ENCODE measurements at regions not wholly inside any gene's neighbourhood (a gene's known extent, or its start where the extent isn't known, plus 50 kb on each side); places are given as distances from the start of the nearest gene placed in this dataset.

- Histone ChIP-seq H2AFZ (ENCODE audit: low read length, unreplicated experiment) (no peak overlapping the region), H3K36me3 (ENCODE audit: insufficient read depth, low read length) (no peaks in the 10 kb centered on the region), H3K27me3 (ENCODE audit: insufficient read depth, low read length) (no peaks in the 10 kb centered on the region), H3K4me3 (ENCODE audit: low read depth, low read length) (no peak overlapping the region), H3K27ac (ENCODE audit: low read depth, low read length) (no peak overlapping the region), H3K4me1 (ENCODE audit: control insufficient read depth, insufficient read depth, low read length, unreplicated experiment) (peaks cover 3% of the 10 kb centered on the region), H3K79me2 (ENCODE audit: control insufficient read depth, insufficient read depth, low read length, unreplicated experiment) (no peaks in the 10 kb centered on the region)
Observed at GRCh38 chr2:56718413-56718812, 534.6 kb downstream of the CCDC85A start.

- no peaks in the 10 kb centered on the region; the same call in 1 of the 2 replicates for H3K36me3 ChIP-seq (ENCODE audit: insufficient read depth, low read length)
- H3K4me1 ChIP-seq (ENCODE audit: control insufficient read depth, insufficient read depth, low read length, unreplicated experiment), result peaks cover 13% of the 10 kb centered on the region
- H3K79me2 ChIP-seq (ENCODE audit: control insufficient read depth, insufficient read depth, low read length, unreplicated experiment), result no peaks in the 10 kb centered on the region
- no peak overlapping the region for H2AFZ ChIP-seq (ENCODE audit: low read length, unreplicated experiment)
- no peaks in the 10 kb centered on the region for H3K27me3 ChIP-seq (ENCODE audit: insufficient read depth, low read length)
- H3K27ac ChIP-seq (ENCODE audit: low read depth, low read length), result no peak overlapping the region
- no peak overlapping the region for H3K4me3 ChIP-seq (ENCODE audit: low read depth, low read length)
Observed at GRCh38 chr2:56729212-56729611, 545.4 kb downstream of the CCDC85A start.

- Histone ChIP-seq H3K4me3 (ENCODE audit: low read depth, low read length) (no peak overlapping the region), H3K27me3 (ENCODE audit: insufficient read depth, low read length) (no peaks in the 10 kb centered on the region), H3K79me2 (ENCODE audit: control insufficient read depth, insufficient read depth, low read length, unreplicated experiment) (no peaks in the 10 kb centered on the region), H3K27ac (ENCODE audit: low read depth, low read length) (no peak overlapping the region), H3K4me1 (ENCODE audit: control insufficient read depth, insufficient read depth, low read length, unreplicated experiment) (peaks cover 13% of the 10 kb centered on the region), H2AFZ (ENCODE audit: low read length, unreplicated experiment) (no peak overlapping the region), H3K36me3 (ENCODE audit: insufficient read depth, low read length) (no peaks in the 10 kb centered on the region; the same call in 1 of the 2 replicates)
Observed at GRCh38 chr2:56732946-56733345, 549.2 kb downstream of the CCDC85A start.

GRCh38 chr2:56739413-56739812, 555.6 kb downstream of the CCDC85A start:
- Histone ChIP-seq H3K27ac (ENCODE audit: low read depth, low read length) (no peak overlapping the region), H3K36me3 (ENCODE audit: insufficient read depth, low read length) (no peaks in the 10 kb centered on the region), H3K79me2 (ENCODE audit: control insufficient read depth, insufficient read depth, low read length, unreplicated experiment) (no peaks in the 10 kb centered on the region), H3K4me1 (ENCODE audit: control insufficient read depth, insufficient read depth, low read length, unreplicated experiment) (peaks cover 24% of the 10 kb centered on the region), H3K4me3 (ENCODE audit: low read depth, low read length) (no peak overlapping the region), H3K27me3 (ENCODE audit: insufficient read depth, low read length) (no peaks in the 10 kb centered on the region), H2AFZ (ENCODE audit: low read length, unreplicated experiment) (no peak overlapping the region)

- Histone ChIP-seq H3K36me3 (ENCODE audit: insufficient read depth, low read length) (no peaks in the 10 kb centered on the region), H3K27me3 (ENCODE audit: insufficient read depth, low read length) (no peaks in the 10 kb centered on the region), H2AFZ (ENCODE audit: low read length, unreplicated experiment) (peak overlapping the region; percentile 92), H3K27ac (ENCODE audit: low read depth, low read length) (peak overlapping the region; percentile 89), H3K79me2 (ENCODE audit: control insufficient read depth, insufficient read depth, low read length, unreplicated experiment) (no peaks in the 10 kb centered on the region), H3K4me1 (ENCODE audit: control insufficient read depth, insufficient read depth, low read length, unreplicated experiment) (peaks cover 24% of the 10 kb centered on the region), H3K4me3 (ENCODE audit: low read depth, low read length) (peak overlapping the region; percentile 71)
Observed at GRCh38 chr2:56741601-56742102, 557.9 kb downstream of the CCDC85A start.

- Histone ChIP-seq H3K4me3 (ENCODE audit: low read depth, low read length) (no peak overlapping the region), H3K4me1 (ENCODE audit: control insufficient read depth, insufficient read depth, low read length, unreplicated experiment) (peaks cover 24% of the 10 kb centered on the region), H3K79me2 (ENCODE audit: control insufficient read depth, insufficient read depth, low read length, unreplicated experiment) (no peaks in the 10 kb centered on the region), H3K27me3 (ENCODE audit: insufficient read depth, low read length) (no peaks in the 10 kb centered on the region), H3K36me3 (ENCODE audit: insufficient read depth, low read length) (no peaks in the 10 kb centered on the region), H2AFZ (ENCODE audit: low read length, unreplicated experiment) (no peak overlapping the region), H3K27ac (ENCODE audit: low read depth, low read length) (no peak overlapping the region)
Observed at GRCh38 chr2:56743807-56744206, 560.0 kb downstream of the CCDC85A start.

- no peaks in the 10 kb centered on the region for H3K4me1 ChIP-seq (ENCODE audit: control insufficient read depth, insufficient read depth, low read length, unreplicated experiment)
- H3K79me2 ChIP-seq (ENCODE audit: control insufficient read depth, insufficient read depth, low read length, unreplicated experiment), result no peaks in the 10 kb centered on the region
- H3K27me3 ChIP-seq (ENCODE audit: insufficient read depth, low read length), result no peaks in the 10 kb centered on the region
- no peak overlapping the region for H3K4me3 ChIP-seq (ENCODE audit: low read depth, low read length)
- H3K36me3 ChIP-seq (ENCODE audit: insufficient read depth, low read length), result no peaks in the 10 kb centered on the region
- H2AFZ ChIP-seq (ENCODE audit: low read length, unreplicated experiment), result no peak overlapping the region
- H3K27ac ChIP-seq (ENCODE audit: low read depth, low read length), result no peak overlapping the region
Observed at GRCh38 chr2:56749152-56749752, 565.5 kb downstream of the CCDC85A start.

GRCh38 chr2:56753182-56753581, 569.4 kb downstream of the CCDC85A start:
- Histone ChIP-seq H3K27ac (ENCODE audit: low read depth, low read length) (no peak overlapping the region), H3K4me1 (ENCODE audit: control insufficient read depth, insufficient read depth, low read length, unreplicated experiment) (no peaks in the 10 kb centered on the region), H3K27me3 (ENCODE audit: insufficient read depth, low read length) (no peaks in the 10 kb centered on the region), H2AFZ (ENCODE audit: low read length, unreplicated experiment) (no peak overlapping the region), H3K4me3 (ENCODE audit: low read depth, low read length) (no peak overlapping the region), H3K79me2 (ENCODE audit: control insufficient read depth, insufficient read depth, low read length, unreplicated experiment) (no peaks in the 10 kb centered on the region), H3K36me3 (ENCODE audit: insufficient read depth, low read length) (no peaks in the 10 kb centered on the region)

GRCh38 chr2:56754066-56754615, 570.4 kb downstream of the CCDC85A start:
- no peaks in the 10 kb centered on the region for H3K79me2 ChIP-seq (ENCODE audit: control insufficient read depth, insufficient read depth, low read length, unreplicated experiment)
- no peak overlapping the region for H3K27ac ChIP-seq (ENCODE audit: low read depth, low read length)
- H2AFZ ChIP-seq (ENCODE audit: low read length, unreplicated experiment), result no peak overlapping the region
- no peak overlapping the region for H3K4me3 ChIP-seq (ENCODE audit: low read depth, low read length)
- no peaks in the 10 kb centered on the region for H3K36me3 ChIP-seq (ENCODE audit: insufficient read depth, low read length)
- no peaks in the 10 kb centered on the region for H3K27me3 ChIP-seq (ENCODE audit: insufficient read depth, low read length)
- no peaks in the 10 kb centered on the region for H3K4me1 ChIP-seq (ENCODE audit: control insufficient read depth, insufficient read depth, low read length, unreplicated experiment)

- no peak overlapping the region for H3K4me3 ChIP-seq (ENCODE audit: low read depth, low read length)
- no peaks in the 10 kb centered on the region for H3K79me2 ChIP-seq (ENCODE audit: control insufficient read depth, insufficient read depth, low read length, unreplicated experiment)
- H3K36me3 ChIP-seq (ENCODE audit: insufficient read depth, low read length), result no peaks in the 10 kb centered on the region
- H2AFZ ChIP-seq (ENCODE audit: low read length, unreplicated experiment), result no peak overlapping the region
- H3K27ac ChIP-seq (ENCODE audit: low read depth, low read length), result no peak overlapping the region
- H3K27me3 ChIP-seq (ENCODE audit: insufficient read depth, low read length), result no peaks in the 10 kb centered on the region
- H3K4me1 ChIP-seq (ENCODE audit: control insufficient read depth, insufficient read depth, low read length, unreplicated experiment), result no peaks in the 10 kb centered on the region
Observed at GRCh38 chr2:56754627-56755026, 570.8 kb downstream of the CCDC85A start.

GRCh38 chr2:56757884-56758545, 574.2 kb downstream of the CCDC85A start:
- Histone ChIP-seq H3K4me1 (ENCODE audit: control insufficient read depth, insufficient read depth, low read length, unreplicated experiment) (no peaks in the 10 kb centered on the region), H3K4me3 (ENCODE audit: low read depth, low read length) (no peak overlapping the region), H3K79me2 (ENCODE audit: control insufficient read depth, insufficient read depth, low read length, unreplicated experiment) (no peaks in the 10 kb centered on the region), H3K36me3 (ENCODE audit: insufficient read depth, low read length) (no peaks in the 10 kb centered on the region), H3K27me3 (ENCODE audit: insufficient read depth, low read length) (no peaks in the 10 kb centered on the region), H2AFZ (ENCODE audit: low read length, unreplicated experiment) (no peak overlapping the region), H3K27ac (ENCODE audit: low read depth, low read length) (no peak overlapping the region)
